ENCODE measurements at regions not wholly inside any gene's neighbourhood (a gene's known extent, or its start where the extent isn't known, plus 50 kb on each side); places are given as distances from the start of the nearest gene placed in this dataset.

DNA sequence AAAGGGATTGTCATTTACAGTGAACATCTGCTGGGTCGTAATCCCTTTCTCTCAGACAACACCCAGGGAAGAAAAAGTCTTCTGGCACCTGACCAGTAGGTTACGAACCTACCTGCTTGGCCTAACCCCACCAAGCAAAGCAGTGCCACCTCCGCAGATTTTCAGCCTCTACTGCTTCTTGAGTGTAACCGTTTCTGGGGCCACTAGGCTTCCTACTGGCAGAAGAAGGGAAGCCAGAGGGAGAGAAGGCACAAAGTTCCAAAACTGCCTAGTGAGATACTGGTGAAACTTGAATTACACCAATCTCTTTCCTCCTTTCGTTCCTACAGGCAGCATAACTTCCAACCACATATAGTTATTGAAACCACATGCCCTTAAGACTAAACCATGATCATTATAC lies 383.6 kb downstream of the BCAT1 start:
- TF ChIP-seq HDAC2 (IDR thresholded peaks at IDR 0.05) (no peak), SMC3 (IDR thresholded peaks at IDR 0.05) (no peak), PHF8 (IDR thresholded peaks at IDR 0.05; ENCODE audit: borderline replicate concordance, low read depth) (no peak), EP300 (IDR thresholded peaks at IDR 0.05) (no peak), MAX (IDR thresholded peaks at IDR 0.05) (no peak), ZNF302 (CRISPR knock-in tag; IDR thresholded peaks at IDR 0.05) (no peak), RFX5 (IDR thresholded peaks at IDR 0.05) (no peak), POLR2A (IDR thresholded peaks at IDR 0.05; ENCODE audit: low read length) (no peak), ZC3H11A (IDR thresholded peaks at IDR 0.05) (no peak)
- TF ChIP-seq, protein P1, sequence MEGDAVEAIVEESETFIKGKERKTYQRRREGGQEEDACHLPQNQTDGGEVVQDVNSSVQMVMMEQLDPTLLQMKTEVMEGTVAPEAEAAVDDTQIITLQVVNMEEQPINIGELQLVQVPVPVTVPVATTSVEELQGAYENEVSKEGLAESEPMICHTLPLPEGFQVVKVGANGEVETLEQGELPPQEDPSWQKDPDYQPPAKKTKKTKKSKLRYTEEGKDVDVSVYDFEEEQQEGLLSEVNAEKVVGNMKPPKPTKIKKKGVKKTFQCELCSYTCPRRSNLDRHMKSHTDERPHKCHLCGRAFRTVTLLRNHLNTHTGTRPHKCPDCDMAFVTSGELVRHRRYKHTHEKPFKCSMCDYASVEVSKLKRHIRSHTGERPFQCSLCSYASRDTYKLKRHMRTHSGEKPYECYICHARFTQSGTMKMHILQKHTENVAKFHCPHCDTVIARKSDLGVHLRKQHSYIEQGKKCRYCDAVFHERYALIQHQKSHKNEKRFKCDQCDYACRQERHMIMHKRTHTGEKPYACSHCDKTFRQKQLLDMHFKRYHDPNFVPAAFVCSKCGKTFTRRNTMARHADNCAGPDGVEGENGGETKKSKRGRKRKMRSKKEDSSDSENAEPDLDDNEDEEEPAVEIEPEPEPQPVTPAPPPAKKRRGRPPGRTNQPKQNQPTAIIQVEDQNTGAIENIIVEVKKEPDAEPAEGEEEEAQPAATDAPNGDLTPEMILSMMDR (IDR thresholded peaks at IDR 0.05) = no peak
- TF ChIP-seq, protein P2, sequence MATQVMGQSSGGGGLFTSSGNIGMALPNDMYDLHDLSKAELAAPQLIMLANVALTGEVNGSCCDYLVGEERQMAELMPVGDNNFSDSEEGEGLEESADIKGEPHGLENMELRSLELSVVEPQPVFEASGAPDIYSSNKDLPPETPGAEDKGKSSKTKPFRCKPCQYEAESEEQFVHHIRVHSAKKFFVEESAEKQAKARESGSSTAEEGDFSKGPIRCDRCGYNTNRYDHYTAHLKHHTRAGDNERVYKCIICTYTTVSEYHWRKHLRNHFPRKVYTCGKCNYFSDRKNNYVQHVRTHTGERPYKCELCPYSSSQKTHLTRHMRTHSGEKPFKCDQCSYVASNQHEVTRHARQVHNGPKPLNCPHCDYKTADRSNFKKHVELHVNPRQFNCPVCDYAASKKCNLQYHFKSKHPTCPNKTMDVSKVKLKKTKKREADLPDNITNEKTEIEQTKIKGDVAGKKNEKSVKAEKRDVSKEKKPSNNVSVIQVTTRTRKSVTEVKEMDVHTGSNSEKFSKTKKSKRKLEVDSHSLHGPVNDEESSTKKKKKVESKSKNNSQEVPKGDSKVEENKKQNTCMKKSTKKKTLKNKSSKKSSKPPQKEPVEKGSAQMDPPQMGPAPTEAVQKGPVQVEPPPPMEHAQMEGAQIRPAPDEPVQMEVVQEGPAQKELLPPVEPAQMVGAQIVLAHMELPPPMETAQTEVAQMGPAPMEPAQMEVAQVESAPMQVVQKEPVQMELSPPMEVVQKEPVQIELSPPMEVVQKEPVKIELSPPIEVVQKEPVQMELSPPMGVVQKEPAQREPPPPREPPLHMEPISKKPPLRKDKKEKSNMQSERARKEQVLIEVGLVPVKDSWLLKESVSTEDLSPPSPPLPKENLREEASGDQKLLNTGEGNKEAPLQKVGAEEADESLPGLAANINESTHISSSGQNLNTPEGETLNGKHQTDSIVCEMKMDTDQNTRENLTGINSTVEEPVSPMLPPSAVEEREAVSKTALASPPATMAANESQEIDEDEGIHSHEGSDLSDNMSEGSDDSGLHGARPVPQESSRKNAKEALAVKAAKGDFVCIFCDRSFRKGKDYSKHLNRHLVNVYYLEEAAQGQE (IDR thresholded peaks at IDR 0.05) = no peak
